ENCODE measurements at regions not wholly inside any gene's neighbourhood (a gene's known extent, or its start where the extent isn't known, plus 50 kb on each side); places are given as distances from the start of the nearest gene placed in this dataset.

DNA sequence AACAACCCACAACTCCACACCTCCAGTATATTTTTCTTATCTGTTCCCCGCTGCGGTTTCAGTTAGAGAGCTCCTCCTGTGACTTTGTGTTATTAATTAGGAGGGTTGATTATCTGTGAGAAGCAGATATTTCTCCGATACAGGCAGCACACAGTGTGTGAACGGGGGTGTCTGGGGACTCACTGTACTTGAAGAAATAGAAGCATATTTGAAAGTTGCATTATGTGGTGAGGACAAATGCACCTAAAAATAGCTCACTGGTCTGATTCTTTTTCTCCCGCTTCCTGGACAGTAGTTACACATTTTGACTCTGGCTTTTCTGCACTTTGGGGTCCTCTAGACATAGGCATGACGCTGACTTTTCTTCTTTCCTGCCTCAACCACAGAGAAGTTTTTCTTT is 277.7 kb downstream of the VRK1 start:
- no peak for ATAC-seq (replicated peaks)
- no peaks in the 10 kb centered on the region for H3K9me3 Mint-ChIP-seq
- no peak overlapping the region for H3K4me3 Mint-ChIP-seq
- no peak for DNase-seq
- H3K4me1 Mint-ChIP-seq (ENCODE audit: low read depth in 2 of 2) = peaks cover 11 to 27% of the 10 kb centered on the region in 2 donors
- peaks cover 0 to 32% of the 10 kb centered on the region in 2 donors for H3K27me3 Mint-ChIP-seq
- no peak overlapping the region for H3K27ac Mint-ChIP-seq
- H3K36me3 Mint-ChIP-seq (ENCODE audit: insufficient read depth) = no peaks in the 10 kb centered on the region

DNA sequence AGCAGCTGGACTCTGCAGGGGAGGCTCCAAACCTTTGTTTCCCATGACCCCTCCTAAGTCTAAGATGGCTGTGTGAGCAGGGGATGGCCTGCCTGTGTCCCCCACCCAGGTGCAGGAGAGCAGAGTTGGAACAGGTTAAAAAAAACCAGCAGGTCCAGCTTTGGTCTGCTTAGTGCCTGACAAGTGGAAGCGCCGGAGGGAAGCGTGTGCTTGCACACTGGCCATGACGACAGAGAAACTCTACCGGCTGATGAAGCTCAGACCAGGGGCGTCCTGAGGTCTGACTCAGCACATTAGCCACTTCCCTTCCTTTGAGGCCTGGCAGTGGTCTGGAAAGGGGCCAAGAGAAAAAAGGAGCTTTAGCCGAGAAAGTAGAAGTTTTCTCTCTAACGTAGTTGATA is 280.1 kb downstream of the VRK1 start:
- no peaks in the 10 kb centered on the region for H3K36me3 Mint-ChIP-seq (ENCODE audit: insufficient read depth)
- H3K27ac Mint-ChIP-seq = peak overlapping the region in 1 of 2 donors; percentile 59
- peaks cover 11 to 31% of the 10 kb centered on the region in 2 donors for H3K4me1 Mint-ChIP-seq (ENCODE audit: low read depth in 2 of 2)
- DNase-seq (peak; percentile 10 to 16 (median 11)), ATAC-seq (replicated peaks) (peak; percentile 64)
- peaks cover 0 to 53% of the 10 kb centered on the region in 2 donors for H3K27me3 Mint-ChIP-seq
- H3K4me3 Mint-ChIP-seq = peak overlapping the region; percentile 45 to 64
- H3K9me3 Mint-ChIP-seq = no peaks in the 10 kb centered on the region

DNA sequence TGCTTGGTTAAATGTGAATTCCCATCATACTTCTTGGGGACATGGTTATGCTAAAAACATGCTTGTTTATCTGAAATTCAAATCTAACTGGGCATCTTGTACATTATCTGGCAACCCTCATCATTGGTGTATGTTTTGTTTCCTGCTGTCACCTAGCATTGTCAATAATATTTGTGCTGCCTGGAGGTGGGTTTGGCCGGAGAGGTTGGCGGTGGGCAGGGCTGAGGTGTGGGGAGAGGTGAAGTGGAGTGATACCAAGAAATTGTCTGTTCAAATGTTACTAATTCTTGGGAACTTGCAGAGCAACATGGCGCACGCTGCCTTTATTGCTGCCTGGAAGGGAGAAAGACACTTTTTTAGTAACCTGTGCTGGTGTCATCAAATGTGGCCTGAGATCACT is 280.5 kb downstream of the VRK1 start:
- ATAC-seq (replicated peaks) = peak; percentile 35
- H3K4me3 Mint-ChIP-seq = peak overlapping the region; percentile 45 to 64

GRCh38 chr14:97080991-97081390 is 283.8 kb downstream of the VRK1 start:
- Mint-ChIP-seq H3K36me3 (ENCODE audit: insufficient read depth) (no peaks in the 10 kb centered on the region), H3K27ac (no peak overlapping the region), H3K4me1 (ENCODE audit: low read depth in 2 of 2) (peaks cover 11 to 28% of the 10 kb centered on the region in 2 donors), H3K27me3 (peaks cover 0 to 72% of the 10 kb centered on the region in 2 donors), H3K9me3 (no peaks in the 10 kb centered on the region), H3K4me3 (no peak overlapping the region)
- DNase-seq (no peak), ATAC-seq (replicated peaks) (no peak)

More for the DNA sequence above, 280.5 kb downstream of the VRK1 start:
- Mint-ChIP-seq H3K9me3 (no peaks in the 10 kb centered on the region), H3K27ac (peak overlapping the region in 1 of 2 donors; percentile 59), H3K4me1 (ENCODE audit: low read depth in 2 of 2) (peaks cover 11 to 31% of the 10 kb centered on the region in 2 donors), H3K27me3 (peaks cover 0 to 53% of the 10 kb centered on the region in 2 donors), H3K36me3 (ENCODE audit: insufficient read depth) (no peaks in the 10 kb centered on the region)
- DNase-seq = no peak

DNA sequence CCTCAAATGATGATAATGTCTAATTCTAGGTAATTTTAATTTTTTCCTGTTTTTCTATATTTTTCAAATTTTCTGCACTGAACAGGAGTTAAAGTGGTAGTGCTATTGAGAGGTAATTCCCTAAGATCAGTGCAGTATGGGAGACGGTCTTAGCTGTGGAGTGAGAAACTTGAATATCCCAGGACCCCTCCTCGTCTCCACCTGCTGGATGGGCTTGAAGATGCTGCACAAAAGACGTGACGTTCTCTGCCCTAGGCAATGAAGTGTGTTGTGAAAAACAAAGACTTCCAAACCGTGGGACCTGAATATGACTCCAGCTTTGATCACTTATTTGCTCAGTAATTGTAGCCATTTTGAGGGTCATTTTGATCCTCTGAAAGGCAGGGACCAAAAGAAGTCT is 298.1 kb downstream of the VRK1 start:
- H3K4me1 Mint-ChIP-seq (ENCODE audit: low read depth in 2 of 2) = no peaks in the 10 kb centered on the region
- peaks cover 4 to 39% of the 10 kb centered on the region in 2 donors for H3K27me3 Mint-ChIP-seq

GRCh38 chr14:97097296-97097695 is 300.1 kb downstream of the VRK1 start:
- Mint-ChIP-seq H3K9me3 (no peaks in the 10 kb centered on the region), H3K36me3 (ENCODE audit: insufficient read depth) (peaks cover 2% of the 10 kb centered on the region), H3K4me3 (no peak overlapping the region), H3K27me3 (peaks cover 9 to 57% of the 10 kb centered on the region in 2 donors), H3K27ac (no peak overlapping the region), H3K4me1 (ENCODE audit: low read depth in 2 of 2) (no peaks in the 10 kb centered on the region)
- DNase-seq (no peak), ATAC-seq (replicated peaks) (no peak)

More for the DNA sequence above, 298.1 kb downstream of the VRK1 start:
- peaks cover 2% of the 10 kb centered on the region for H3K36me3 Mint-ChIP-seq (ENCODE audit: insufficient read depth)
- H3K4me3 Mint-ChIP-seq = no peak overlapping the region
- DNase-seq (no peak), ATAC-seq (replicated peaks) (no peak)
- no peaks in the 10 kb centered on the region for H3K9me3 Mint-ChIP-seq
- peak overlapping the region in 1 of 2 donors; percentile 39 for H3K27ac Mint-ChIP-seq

GRCh38 chr14:97100306-97100705 is 303.1 kb downstream of the VRK1 start:
- Mint-ChIP-seq H3K4me3 (no peak overlapping the region), H3K36me3 (ENCODE audit: insufficient read depth) (no peaks in the 10 kb centered on the region), H3K27ac (no peak overlapping the region), H3K27me3 (peaks cover 38 to 84% of the 10 kb centered on the region in 2 donors), H3K4me1 (ENCODE audit: low read depth in 2 of 2) (no peaks in the 10 kb centered on the region), H3K9me3 (no peaks in the 10 kb centered on the region)
- no peak for ATAC-seq (replicated peaks)
- DNase-seq = no peak

DNA sequence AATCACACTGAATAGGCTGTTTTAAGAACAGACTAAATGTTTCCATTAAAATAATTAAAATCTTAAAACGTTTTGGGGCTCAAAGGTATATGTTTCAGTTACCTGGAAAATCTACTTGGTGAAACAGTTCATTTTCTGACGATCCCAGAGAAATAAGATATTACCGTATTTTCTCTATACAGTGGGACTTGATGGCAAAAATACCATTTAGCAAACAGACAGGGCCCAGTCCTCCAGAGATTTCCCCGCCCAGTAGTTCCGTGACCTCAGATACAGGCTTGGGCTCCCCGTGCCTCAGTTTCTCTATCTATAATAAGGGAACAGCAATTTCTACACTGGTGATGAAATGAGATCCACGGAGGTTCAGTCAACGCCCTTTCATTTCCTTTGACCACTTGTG is 304.4 kb downstream of the VRK1 start:
- H3K27me3 Mint-ChIP-seq = peaks cover 50 to 76% of the 10 kb centered on the region in 2 donors
- H3K36me3 Mint-ChIP-seq (ENCODE audit: insufficient read depth) = no peaks in the 10 kb centered on the region
- no peak overlapping the region for H3K27ac Mint-ChIP-seq
- peaks cover 3% of the 10 kb centered on the region in 2 donors for H3K4me1 Mint-ChIP-seq (ENCODE audit: low read depth in 2 of 2)
- ATAC-seq (replicated peaks) (no peak), DNase-seq (no peak)
- no peak overlapping the region for H3K4me3 Mint-ChIP-seq
- no peaks in the 10 kb centered on the region for H3K9me3 Mint-ChIP-seq

DNA sequence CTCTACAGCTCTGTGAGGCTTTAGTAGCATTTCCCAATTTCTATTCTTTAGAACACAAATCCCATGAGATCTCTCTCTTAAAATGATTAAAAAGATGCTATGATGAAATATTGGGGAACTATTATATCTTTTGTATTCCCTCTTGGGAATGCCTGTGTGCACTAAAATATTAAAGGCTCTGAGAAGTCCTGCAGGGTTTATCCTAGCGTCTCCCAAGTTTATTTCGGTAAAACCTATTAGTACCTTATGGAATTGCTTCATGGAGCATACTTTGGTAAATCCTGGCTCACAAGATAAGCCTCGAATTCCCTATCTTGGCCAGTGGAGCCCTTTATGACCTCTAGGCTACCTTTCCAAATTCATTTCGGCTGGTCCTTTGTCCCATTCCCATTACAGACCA is 306.8 kb downstream of the VRK1 start:
- ATAC-seq (replicated peaks) = no peak
- H3K4me1 Mint-ChIP-seq (ENCODE audit: low read depth in 2 of 2) = peaks cover 3 to 4% of the 10 kb centered on the region in 2 donors
- DNase-seq = no peak

GRCh38 chr14:97106166-97106565 is 309.0 kb downstream of the VRK1 start:
- Mint-ChIP-seq H3K27ac (no peak overlapping the region), H3K9me3 (peaks cover 3 to 8% of the 10 kb centered on the region in 2 donors), H3K27me3 (peaks cover 55 to 75% of the 10 kb centered on the region in 2 donors), H3K4me1 (ENCODE audit: low read depth in 2 of 2) (peaks cover 3 to 4% of the 10 kb centered on the region in 2 donors), H3K36me3 (ENCODE audit: insufficient read depth) (no peaks in the 10 kb centered on the region), H3K4me3 (no peak overlapping the region)
- ATAC-seq (replicated peaks) (peak; percentile 83), DNase-seq (no peak)

More for the DNA sequence above, 306.8 kb downstream of the VRK1 start:
- Mint-ChIP-seq H3K27ac (no peak overlapping the region), H3K36me3 (ENCODE audit: insufficient read depth) (no peaks in the 10 kb centered on the region), H3K4me3 (no peak overlapping the region), H3K27me3 (peaks cover 53 to 68% of the 10 kb centered on the region in 2 donors), H3K9me3 (peaks cover 0 to 3% of the 10 kb centered on the region in 2 donors)

DNA sequence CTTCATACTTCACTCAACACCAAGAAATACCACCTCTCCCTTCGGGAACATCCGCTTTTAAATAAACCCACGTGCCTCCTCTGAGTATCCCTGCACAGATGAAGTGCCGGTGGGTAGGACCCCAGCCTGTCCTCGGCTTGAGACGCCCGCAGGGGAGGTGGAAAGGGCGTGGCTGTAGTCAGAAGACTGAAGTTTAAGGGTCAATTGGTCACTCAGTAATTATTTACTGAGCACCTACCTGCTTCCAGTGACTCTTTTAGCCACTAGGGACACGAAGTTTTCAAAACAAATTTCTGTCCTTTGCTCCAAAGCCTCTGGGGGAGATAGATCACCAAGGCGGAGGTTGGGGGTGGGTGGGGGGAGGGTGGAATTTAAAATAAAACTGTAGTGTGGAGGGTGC is 309.4 kb downstream of the VRK1 start:
- ATAC-seq (replicated peaks) = no peak
- peaks cover 55 to 71% of the 10 kb centered on the region in 2 donors for H3K27me3 Mint-ChIP-seq

GRCh38 chr14:97107080-97107479 is 309.9 kb downstream of the VRK1 start:
- Mint-ChIP-seq H3K36me3 (ENCODE audit: insufficient read depth) (no peaks in the 10 kb centered on the region), H3K27ac (no peak overlapping the region), H3K4me3 (no peak overlapping the region), H3K4me1 (ENCODE audit: low read depth in 2 of 2) (peaks cover 3 to 4% of the 10 kb centered on the region in 2 donors), H3K27me3 (peaks cover 55 to 71% of the 10 kb centered on the region in 2 donors), H3K9me3 (peaks cover 3 to 8% of the 10 kb centered on the region in 2 donors)
- DNase-seq (no peak), ATAC-seq (replicated peaks) (no peak)

More for the DNA sequence above, 309.4 kb downstream of the VRK1 start:
- H3K9me3 Mint-ChIP-seq = peaks cover 3 to 8% of the 10 kb centered on the region in 2 donors
- no peak for DNase-seq
- H3K27ac Mint-ChIP-seq = no peak overlapping the region
- no peak overlapping the region for H3K4me3 Mint-ChIP-seq
- H3K4me1 Mint-ChIP-seq (ENCODE audit: low read depth in 2 of 2) = peaks cover 3 to 4% of the 10 kb centered on the region in 2 donors
- no peaks in the 10 kb centered on the region for H3K36me3 Mint-ChIP-seq (ENCODE audit: insufficient read depth)

GRCh38 chr14:97107760-97108159 is 310.6 kb downstream of the VRK1 start:
- no peak overlapping the region for H3K4me3 Mint-ChIP-seq
- H3K4me1 Mint-ChIP-seq (ENCODE audit: low read depth in 2 of 2) = peaks cover 3 to 4% of the 10 kb centered on the region in 2 donors
- peaks cover 3 to 8% of the 10 kb centered on the region in 2 donors for H3K9me3 Mint-ChIP-seq
- DNase-seq = no peak
- ATAC-seq (replicated peaks) = no peak
- peaks cover 51 to 66% of the 10 kb centered on the region in 2 donors for H3K27me3 Mint-ChIP-seq
- no peaks in the 10 kb centered on the region for H3K36me3 Mint-ChIP-seq (ENCODE audit: insufficient read depth)
- no peak overlapping the region for H3K27ac Mint-ChIP-seq

DNA sequence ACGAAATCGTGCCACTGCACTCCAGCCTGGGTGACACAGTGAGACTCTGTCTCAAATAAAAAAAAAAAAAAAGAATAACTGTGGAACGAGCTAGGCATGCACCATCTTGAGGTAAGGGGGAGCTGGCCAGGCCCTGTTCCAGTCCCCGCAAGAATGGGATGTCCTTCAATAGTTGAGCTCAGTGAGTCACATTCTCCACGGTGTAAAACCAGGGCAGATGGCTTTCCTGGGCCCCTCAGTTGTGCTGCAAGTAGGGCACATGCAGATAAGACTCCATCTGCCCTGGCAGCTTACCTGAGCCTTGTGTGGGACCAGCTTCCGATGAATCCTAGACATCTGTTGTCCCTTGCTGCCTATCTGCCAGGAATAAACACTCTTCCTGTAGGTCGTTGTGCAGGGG is 312.1 kb downstream of the VRK1 start:
- Mint-ChIP-seq H3K27ac (no peak overlapping the region), H3K4me1 (ENCODE audit: low read depth in 2 of 2) (peaks cover 3 to 4% of the 10 kb centered on the region in 2 donors), H3K36me3 (ENCODE audit: insufficient read depth) (no peaks in the 10 kb centered on the region), H3K9me3 (peaks cover 3 to 8% of the 10 kb centered on the region in 2 donors), H3K27me3 (peaks cover 46 to 64% of the 10 kb centered on the region in 2 donors), H3K4me3 (no peak overlapping the region)
- ATAC-seq (replicated peaks) (no peak), DNase-seq (no peak)
